HG03521 (cell line): ENCODE measurements at regions not wholly inside any gene's neighbourhood (a gene's known extent, or its start where the extent isn't known, plus 50 kb on each side); places are given as distances from the start of the nearest gene placed in this dataset.

ENCODE experiments used
- ATAC-seq: cut with Tn5 transposase; IDR thresholded peaks from one replicate; pipeline ENCODE4 v1.9.1; 2021; ENCODE audit warnings: mild to moderate bottlenecking, moderate library complexity; ENCODE audit not compliant: unreplicated experiment

GRCh38 chr5:96340357-96340756 is 92.7 kb downstream of the PCSK1 start:
- ATAC-seq: no peak

DNA sequence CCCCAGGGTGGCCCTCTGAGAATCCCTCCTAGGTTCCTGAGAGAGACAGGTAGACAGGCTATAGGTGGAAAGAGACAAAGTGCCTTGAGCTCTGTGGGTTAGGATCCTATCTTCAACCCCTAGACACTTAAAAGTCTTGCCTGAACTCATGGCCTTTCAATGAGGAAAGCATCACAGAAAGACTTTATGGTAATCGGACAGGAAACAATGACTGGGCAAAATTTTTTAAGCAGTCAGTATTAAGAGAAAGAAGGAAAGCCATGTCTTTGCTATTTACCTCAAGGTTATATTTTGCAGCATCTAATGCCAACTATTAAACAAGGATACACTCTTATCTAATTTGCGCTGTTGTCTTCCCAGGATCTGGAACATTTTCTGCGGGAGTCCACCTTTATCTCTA is 93.2 kb downstream of the PCSK1 start:
- ATAC-seq: no peak

DNA sequence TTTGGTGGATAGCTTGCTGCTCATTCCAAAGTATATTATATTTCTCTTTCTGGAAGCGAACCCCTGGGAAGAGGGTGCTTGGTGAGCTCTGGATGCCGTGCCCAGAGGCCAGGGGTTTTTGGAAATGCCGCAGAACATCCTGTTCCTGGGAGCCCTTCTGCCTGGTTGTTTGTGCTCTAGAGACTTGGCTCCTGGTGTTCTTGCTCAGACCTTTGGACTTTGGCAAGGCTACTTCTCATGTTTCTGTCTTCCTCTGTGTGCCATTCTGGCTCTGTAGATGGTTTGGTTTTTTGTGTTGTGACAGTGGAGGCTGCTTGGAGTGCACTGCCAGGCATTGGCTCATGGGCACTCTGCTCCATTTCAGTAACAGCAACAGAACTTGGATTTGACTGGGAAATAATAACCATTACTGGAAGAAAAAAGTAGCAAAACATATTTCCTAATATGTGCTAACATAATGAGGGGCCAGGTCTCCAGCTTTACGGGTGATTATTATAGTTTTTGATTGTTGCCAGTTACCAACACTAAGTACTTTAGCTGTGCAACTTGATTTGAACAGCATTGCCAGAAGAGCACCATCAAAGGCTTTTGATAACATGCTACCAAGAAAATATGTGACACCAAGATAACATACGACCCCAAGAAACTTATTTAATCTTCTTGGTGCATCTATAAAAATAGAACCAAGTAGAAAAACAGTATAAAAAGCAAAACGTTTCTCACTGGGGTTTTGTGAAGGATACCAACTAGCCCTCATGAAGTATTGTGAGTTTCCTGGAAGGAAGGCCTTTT is 94.2 kb downstream of the PCSK1 start:
- no peak for ATAC-seq

DNA sequence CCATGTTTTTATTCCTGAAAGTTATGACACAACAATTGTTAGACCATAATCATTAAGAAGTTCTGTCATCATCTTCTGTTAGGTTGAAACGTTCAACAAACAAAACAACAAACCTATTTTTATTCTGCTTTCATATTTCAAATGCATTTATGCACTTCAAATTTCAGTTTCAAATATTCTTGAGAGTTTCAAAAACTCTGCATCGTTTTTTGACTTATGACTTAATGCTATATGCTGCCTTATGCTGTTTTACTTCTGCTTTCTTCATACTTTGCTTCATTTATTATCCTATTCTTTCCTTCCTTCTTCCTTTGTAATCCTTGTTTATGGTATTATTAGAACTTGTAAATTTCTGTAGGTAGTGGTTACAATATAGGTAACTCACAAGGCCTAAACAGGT is 95.0 kb downstream of the PCSK1 start:
- ATAC-seq: peak; percentile 46

DNA sequence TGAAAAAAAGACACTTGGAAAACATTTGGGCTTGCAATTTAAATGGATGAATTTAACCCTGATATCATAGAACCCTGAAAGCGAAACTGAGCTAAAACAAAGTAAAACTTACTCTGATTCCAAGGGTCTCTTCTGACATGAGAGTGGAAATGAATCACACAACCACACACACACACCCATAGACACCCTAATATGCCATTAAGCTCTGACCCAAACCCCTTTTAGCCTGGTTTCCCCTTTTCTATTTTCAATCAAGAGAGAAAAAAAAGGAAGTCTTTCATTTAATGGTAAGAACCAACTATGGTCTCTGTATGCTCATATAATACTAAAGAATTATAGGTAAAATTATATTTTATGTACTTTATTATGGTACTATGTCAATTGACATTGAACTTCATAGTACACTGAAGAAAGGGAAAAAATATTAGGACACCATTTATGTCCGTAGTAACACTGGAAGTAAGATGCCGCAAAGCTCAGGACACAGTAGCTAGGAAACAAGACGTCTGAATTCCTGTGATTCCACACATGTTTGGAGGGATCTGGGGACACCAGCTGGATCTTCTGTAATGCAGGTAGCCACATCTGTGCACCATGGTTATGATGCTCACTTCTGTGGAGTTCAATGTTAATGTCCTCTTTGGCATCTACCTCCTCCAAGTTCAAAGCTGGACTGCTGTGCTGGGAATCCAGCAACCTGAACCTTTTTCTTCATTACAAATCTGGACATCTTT is 95.8 kb downstream of the PCSK1 start:
- ATAC-seq: no peak

DNA sequence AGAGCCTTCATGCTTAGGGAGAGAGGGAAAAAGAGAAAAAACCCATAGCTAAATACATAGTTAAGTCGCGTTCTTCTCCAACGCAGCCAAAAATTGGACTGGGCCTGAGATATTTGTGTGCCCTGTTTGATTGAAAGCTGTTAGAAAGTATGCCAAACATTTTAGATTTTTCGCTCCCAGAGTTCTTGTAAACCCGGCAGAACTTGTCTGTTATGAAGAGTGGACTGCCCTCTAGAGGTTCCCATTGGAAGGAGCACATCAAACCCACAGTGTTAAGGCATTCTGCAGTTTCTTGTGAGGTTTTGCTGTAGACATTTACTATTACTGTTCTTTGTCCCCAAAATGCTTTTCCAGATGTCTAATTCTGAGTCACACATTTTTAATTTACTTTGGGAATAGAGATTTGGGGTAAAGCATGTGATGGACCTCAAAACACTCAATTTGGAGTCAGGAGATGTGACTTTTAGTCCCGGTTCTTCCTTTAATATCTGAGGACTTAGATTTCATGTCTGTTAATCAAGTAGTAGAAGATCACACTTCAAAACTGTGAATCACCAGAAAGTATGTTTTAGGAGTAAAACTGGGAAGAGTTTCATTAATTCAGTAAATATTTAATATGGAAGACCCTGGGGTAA is 96.6 kb downstream of the PCSK1 start:
- ATAC-seq: peak; percentile 53

DNA sequence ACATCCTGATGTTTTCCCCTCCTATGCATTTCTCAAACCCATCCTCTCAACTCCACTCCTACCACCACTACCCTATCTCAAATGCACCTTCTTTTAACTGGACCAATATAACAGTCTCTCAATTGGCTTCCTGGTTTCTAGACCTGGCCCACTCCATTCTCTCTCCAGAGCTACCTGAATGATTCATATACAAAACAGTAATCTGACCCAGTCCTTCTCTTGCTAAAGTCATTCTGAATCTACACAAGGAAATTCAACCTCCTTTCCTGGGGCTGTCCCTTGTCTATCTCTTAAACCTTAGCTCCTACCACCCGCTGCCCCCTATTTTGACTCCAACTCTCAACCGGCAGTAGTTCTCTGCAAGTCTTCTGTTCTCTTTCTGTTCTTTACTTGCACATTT is 97.2 kb downstream of the PCSK1 start:
- no peak for ATAC-seq

- ATAC-seq: no peak
Observed at GRCh38 chr5:96333391-96333790, 99.7 kb downstream of the PCSK1 start.

- no peak for ATAC-seq
Observed at GRCh38 chr5:96332535-96333366, 100.3 kb downstream of the PCSK1 start.

DNA sequence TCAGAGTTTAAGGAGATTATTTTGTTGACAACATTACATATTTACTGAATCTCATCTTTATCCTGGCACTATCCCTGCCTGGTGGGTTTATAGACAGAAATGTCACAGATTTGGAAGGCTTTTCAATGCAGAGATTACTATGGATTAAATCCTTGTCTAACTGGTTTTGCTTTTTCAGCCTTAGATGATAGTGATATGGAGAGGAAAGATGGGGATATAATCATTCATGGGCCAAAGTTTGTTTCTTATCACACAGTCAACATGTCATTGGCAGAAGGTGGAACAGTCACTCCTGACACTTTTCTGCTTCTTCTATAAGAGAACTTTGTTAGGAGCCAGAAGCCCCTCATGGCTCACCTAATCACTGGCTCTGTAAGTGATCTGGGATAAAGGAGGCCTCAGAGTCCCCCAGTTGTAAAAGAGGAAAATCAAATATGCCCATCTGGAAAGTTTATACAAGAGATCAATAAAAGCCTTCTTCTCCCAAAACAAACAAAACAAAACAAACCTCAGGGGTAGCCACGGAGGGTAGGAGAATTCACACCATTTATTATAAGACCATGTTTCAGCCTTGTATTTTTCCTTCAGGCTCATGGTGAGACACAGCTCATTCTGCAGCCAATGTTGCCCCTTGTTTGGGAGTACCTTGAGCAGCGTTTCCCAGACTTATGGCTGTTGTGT is 101.2 kb downstream of the PCSK1 start:
- ATAC-seq: no peak

GRCh38 chr5:96331210-96331609 is 101.8 kb downstream of the PCSK1 start:
- no peak for ATAC-seq

GRCh38 chr5:96330530-96331140 is 102.4 kb downstream of the PCSK1 start:
- no peak for ATAC-seq

- ATAC-seq: no peak
Observed at GRCh38 chr5:96329886-96330529, 103.0 kb downstream of the PCSK1 start.

DNA sequence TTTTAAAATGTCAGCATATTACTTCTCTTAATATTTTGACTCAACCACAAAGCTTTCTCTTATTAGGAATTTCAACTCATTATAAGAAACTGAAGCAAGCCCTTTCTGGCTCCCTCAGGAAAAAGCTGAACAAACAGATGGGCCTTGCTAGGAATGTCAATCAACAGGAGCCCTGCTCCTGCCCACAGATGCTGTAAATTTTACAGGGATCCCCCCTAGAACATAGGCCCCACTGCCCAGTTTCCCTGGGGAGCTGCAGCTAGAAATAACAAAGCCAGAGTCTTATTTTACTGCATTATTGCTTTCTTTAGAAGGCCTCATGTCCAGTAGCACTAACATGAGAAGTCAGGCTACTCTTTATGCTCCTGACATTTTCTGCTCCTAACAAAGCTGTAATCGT is 103.8 kb downstream of the PCSK1 start:
- ATAC-seq: no peak

DNA sequence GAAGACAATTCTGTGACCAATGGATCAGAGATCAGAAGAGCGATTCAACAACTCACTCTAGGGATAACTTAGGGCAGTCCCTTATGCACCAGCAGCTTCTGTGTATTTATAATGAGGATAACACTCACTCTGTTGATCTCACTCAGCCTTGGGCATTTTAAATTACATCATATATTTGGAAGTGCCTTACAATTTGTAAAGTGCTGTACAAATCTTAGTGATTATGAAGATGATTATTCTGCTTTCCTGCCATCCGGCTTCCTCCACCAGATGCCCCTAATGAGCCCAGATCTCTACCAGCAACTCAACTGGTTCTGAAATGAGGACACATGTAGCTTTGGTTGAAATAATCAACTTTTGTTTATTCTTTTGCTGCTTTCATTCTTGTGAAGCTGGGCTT is 105.3 kb downstream of the PCSK1 start:
- ATAC-seq: no peak

GRCh38 chr5:96326902-96327301 is 106.1 kb downstream of the PCSK1 start:
- ATAC-seq: peak; percentile 79

DNA sequence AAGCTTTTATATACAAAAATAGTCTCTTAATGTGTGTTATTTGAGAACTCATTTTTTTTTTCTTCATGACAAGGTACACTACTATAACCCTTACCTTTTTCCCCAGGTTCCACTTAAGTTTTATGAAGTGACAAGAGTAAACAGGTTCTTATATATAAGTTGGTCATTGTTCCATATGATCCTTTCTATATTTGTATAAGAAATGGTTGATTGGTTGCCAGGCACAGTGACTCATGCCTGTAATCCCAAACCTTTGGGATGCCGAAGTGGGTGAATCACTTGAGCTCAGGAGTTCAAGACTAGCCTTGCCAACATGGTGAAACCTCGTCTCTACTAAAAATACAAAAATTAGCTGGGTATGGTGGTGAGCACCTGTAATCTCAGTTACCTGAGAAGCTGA is 108.3 kb downstream of the PCSK1 start:
- ATAC-seq: no peak

GRCh38 chr5:96322865-96323264 is 110.2 kb downstream of the PCSK1 start:
- no peak for ATAC-seq

- ATAC-seq: no peak
Observed at GRCh38 chr5:96322217-96322616, 110.8 kb downstream of the PCSK1 start.

- no peak for ATAC-seq
Observed at GRCh38 chr5:96321345-96321744, 111.7 kb downstream of the PCSK1 start.
